Body of pancreas (tissue), 4 donors: ENCODE measurements at regions not wholly inside any gene's neighbourhood (a gene's known extent, or its start where the extent isn't known, plus 50 kb on each side); places are given as distances from the start of the nearest gene placed in this dataset.

Experiments used
- ATAC-seq: fragments of 150-250 bp; one replicate; pipeline ENCODE4 v1.9.1; 2016
- DNase-seq, 4 donors: peaks; one replicate each; pipeline ENCODE4 v3.0.0-alpha.2; 2019
- H3K27ac ChIP-seq, 4 donors: fragments of 200-600 bp; sonication (generic); 1 replicate in 3 of 4; 2 replicates in 1 of 4; pipeline versions ENCODE4 v1.5.1 to v1.6.1; 2016 to 2019; ENCODE audit warnings: mild to moderate bottlenecking in 1 of 4, mixed read lengths in 1 of 4, moderate library complexity in 1 of 4
- H3K27me3 ChIP-seq, 2 donors: fragments of 200-600 bp; sonication (generic); one replicate each; pipeline ENCODE4 v1.6.0; 2016; ENCODE audit warnings: mild to moderate bottlenecking in 1 of 2
- H3K36me3 ChIP-seq, 2 donors: fragments of 200-600 bp; sonication (generic); replicated peaks in 1 of 2; 2 replicates each; pipeline ENCODE4 v1.5.1; 2016; ENCODE audit warnings: low read depth in 2 of 2; ENCODE audit not compliant: insufficient read depth in 1 of 2
- H3K4me1 ChIP-seq: fragments of 200-600 bp; sonication (generic); one replicate; pipeline ENCODE4 v1.6.0; 2016
- H3K4me3 ChIP-seq, 2 donors: fragments of 200-600 bp; sonication (generic); 1 replicate in 1 of 2; 2 replicates in 1 of 2; pipeline ENCODE4 v1.5.1; 2016 to 2019
- H3K9me3 ChIP-seq, 3 donors: fragments of 200-600 bp; sonication (generic); 1 replicate in 2 of 3; 2 replicates in 1 of 3; pipeline ENCODE4 v1.5.1; 2016
- CTCF ChIP-seq, 7 experiments: fragments of 450-650 bp in 4 of 7; fragments of 200-600 bp in 3 of 7; sonication (generic) in 3 of 7; IDR thresholded peaks; one replicate each; pipeline ENCODE4 v1.5.1; 2016 to 2019; ENCODE audit warnings: antibody characterized with exemption in 7 of 7
- POLR2A ChIP-seq, 3 donors: fragments of 450-650 bp; IDR thresholded peaks; one replicate each; pipeline ENCODE4 v1.6.1; 2016; ENCODE audit warnings: antibody characterized with exemption in 3 of 3, mild to moderate bottlenecking in 2 of 3
- WGBS, 2 donors: methylation state at CpG; one replicate each; pipeline ENCODE4 v1.1.5; 2017; 5-methylcytosine and 5-hydroxymethylcytosine counted together
- intact Hi-C: fragments of 100-400 bp; cut with DNase I; formaldehyde crosslinking; loops from one replicate; pipeline ENCODE4 v1.15.1; 2023

DNA sequence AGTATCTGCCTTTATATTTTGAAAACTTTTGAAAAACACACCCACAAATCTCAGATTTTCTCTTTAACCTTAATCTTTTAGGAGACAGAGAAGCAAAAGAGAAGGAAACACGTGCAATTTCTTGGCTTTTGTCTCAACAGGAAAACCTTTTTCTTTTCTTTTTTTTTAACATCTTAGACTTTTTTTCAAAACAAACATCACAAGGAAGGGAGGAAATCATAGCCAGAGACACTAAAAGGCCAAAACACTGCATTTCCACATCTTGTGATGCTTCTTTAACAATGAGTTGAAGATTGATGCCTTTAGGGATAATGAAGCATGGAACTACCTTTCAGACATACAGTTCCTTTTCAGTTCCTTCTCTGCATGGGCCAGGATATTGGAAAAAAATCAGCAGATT, 136.6 kb upstream of the NRBF2 start:
- Histone ChIP-seq H3K27ac (peak overlapping the region in 1 of 4 donors; percentile 24), H3K4me3 (no peak overlapping the region), H3K27me3 (no peaks in the 10 kb centered on the region), H3K9me3 (no peaks in the 10 kb centered on the region), H3K4me1 (peaks cover 5% of the 10 kb centered on the region), H3K36me3 (no peaks in the 10 kb centered on the region)
- intact Hi-C loops, result no loop called here
- no peak for DNase-seq
- ATAC-seq, result no peak
- WGBS, 2 donors, result 18 to 19% methylated on average over 1 of the region's 1 CpG
- TF ChIP-seq POLR2A (IDR thresholded peaks at IDR 0.05) (no peak), CTCF (IDR thresholded peaks at IDR 0.05) (no peak)

DNA sequence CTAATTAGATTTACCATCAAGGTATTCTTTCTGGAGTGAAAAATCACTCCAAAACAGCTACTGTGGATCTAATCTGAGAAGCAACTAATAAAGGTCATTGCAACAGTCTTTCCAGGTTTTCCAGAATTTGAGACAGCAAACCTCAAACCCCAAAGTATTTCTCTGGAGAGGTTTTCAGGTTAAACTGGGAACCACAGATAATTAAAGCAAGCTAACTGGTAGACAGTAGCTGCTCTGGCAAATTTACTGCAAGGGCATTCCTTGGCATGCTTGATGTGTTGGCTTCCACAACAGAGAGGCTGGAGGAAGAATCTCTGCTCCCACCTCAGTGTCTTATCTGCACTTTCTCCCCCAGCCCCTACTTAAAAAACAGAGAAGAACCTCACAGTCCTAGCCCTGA, 140.0 kb upstream of the NRBF2 start:
- TF ChIP-seq POLR2A (IDR thresholded peaks at IDR 0.05), result no peak
- TF ChIP-seq CTCF (IDR thresholded peaks at IDR 0.05), result no peak
- H3K4me1 ChIP-seq, result peaks cover 5% of the 10 kb centered on the region
- DNase-seq (no peak), ATAC-seq (no peak)
- no peaks in the 10 kb centered on the region for H3K36me3 ChIP-seq
- intact Hi-C loops, result no loop called here
- H3K4me3 ChIP-seq, result no peak overlapping the region
- H3K27ac ChIP-seq, result no peak overlapping the region
- H3K27me3 ChIP-seq, result no peaks in the 10 kb centered on the region
- no peaks in the 10 kb centered on the region for H3K9me3 ChIP-seq

DNA sequence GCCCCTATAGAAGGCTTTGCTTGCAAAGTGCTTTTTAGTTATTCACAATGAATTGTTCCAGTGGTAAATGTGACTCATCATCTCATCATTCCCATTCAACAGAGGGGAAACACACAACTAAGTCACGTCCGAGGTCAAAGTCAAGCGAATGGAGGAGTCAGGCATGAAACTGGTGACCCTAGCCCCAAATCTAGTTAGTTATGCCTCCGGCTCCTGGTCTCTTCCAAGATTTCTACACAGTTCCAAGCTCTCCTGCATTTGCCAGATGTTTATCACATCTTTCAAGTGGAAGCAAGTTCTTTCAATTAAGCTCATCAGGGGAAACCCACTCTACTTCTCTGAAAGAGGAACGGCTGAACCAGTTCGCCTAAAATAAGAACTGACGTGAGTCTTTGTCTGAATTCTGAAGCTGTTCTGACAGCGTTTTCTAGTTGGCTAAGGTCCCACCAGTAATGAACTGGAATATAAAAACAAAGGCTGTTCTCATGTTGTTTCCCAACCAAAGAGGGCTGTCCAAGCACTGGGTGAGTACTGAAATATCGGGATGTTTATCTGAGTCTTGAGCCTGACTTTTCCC, 140.9 kb upstream of the NRBF2 start:
- no peaks in the 10 kb centered on the region for H3K27me3 ChIP-seq
- no peak overlapping the region for H3K27ac ChIP-seq
- DNase-seq (peak in 1 of 4 donors; percentile 16), ATAC-seq (no peak)
- intact Hi-C loops, result no loop called here
- H3K36me3 ChIP-seq, result no peaks in the 10 kb centered on the region
- no peaks in the 10 kb centered on the region for H3K9me3 ChIP-seq
- peaks cover 5% of the 10 kb centered on the region for H3K4me1 ChIP-seq
- H3K4me3 ChIP-seq, result no peak overlapping the region
- WGBS, 2 donors, result 50 to 56% methylated on average over 9 of the region's 9 CpGs
- TF ChIP-seq CTCF (IDR thresholded peaks at IDR 0.05) (no peak), POLR2A (IDR thresholded peaks at IDR 0.05) (no peak)

GRCh38 chr10:62990126-62990525, 143.0 kb upstream of the NRBF2 start:
- WGBS, 2 donors, result 48 to 63% methylated on average over 1 of the region's 1 CpG
- TF ChIP-seq POLR2A (IDR thresholded peaks at IDR 0.05), result no peak
- TF ChIP-seq CTCF (IDR thresholded peaks at IDR 0.05), result no peak
- Histone ChIP-seq H3K27me3 (no peaks in the 10 kb centered on the region), H3K36me3 (no peaks in the 10 kb centered on the region), H3K4me1 (no peaks in the 10 kb centered on the region), H3K27ac (no peak overlapping the region), H3K4me3 (no peak overlapping the region), H3K9me3 (no peaks in the 10 kb centered on the region)
- DNase-seq, result no peak
- no peak for ATAC-seq
- intact Hi-C loops, result no loop called here

GRCh38 chr10:62985807-62986600, 147.1 kb upstream of the NRBF2 start:
- no peak overlapping the region for H3K27ac ChIP-seq
- ATAC-seq (no peak), DNase-seq (no peak)
- no peaks in the 10 kb centered on the region for H3K4me1 ChIP-seq
- H3K4me3 ChIP-seq, result no peak overlapping the region
- TF ChIP-seq POLR2A (IDR thresholded peaks at IDR 0.05) (no peak), CTCF (IDR thresholded peaks at IDR 0.05) (no peak)
- H3K36me3 ChIP-seq, result no peaks in the 10 kb centered on the region
- H3K27me3 ChIP-seq, result no peaks in the 10 kb centered on the region
- 55 to 84% methylated on average over 3 to 4 of the region's 4 CpGs for WGBS, 2 donors
- H3K9me3 ChIP-seq, result no peaks in the 10 kb centered on the region
- intact Hi-C loops, result no loop called here
